Suprapubic skin (tissue), 4 donors: ENCODE measurements at regions not wholly inside any gene's neighbourhood (a gene's known extent, or its start where the extent isn't known, plus 50 kb on each side); places are given as distances from the start of the nearest gene placed in this dataset.

Source experiments
- DNase-seq, 2 donors: peaks; one replicate each; pipeline ENCODE4 v3.0.0-alpha.2; 2019; ENCODE audit warnings: low spot score in 2 of 2
- H3K27ac ChIP-seq: fragments of 200-600 bp; sonication (generic); one replicate; pipeline ENCODE4 v1.5.1; 2019
- H3K27me3 ChIP-seq: fragments of 200-600 bp; sonication (generic); one replicate; pipeline ENCODE4 v1.5.1; 2019
- H3K36me3 ChIP-seq: fragments of 200-600 bp; sonication (generic); one replicate; pipeline ENCODE4 v1.5.1; 2019
- H3K4me1 ChIP-seq: fragments of 200-600 bp; sonication (generic); one replicate; pipeline ENCODE4 v1.5.1; 2019
- H3K4me3 ChIP-seq: fragments of 200-600 bp; sonication (generic); one replicate; pipeline ENCODE4 v1.5.1; 2019; ENCODE audit warnings: mild to moderate bottlenecking
- H3K9me3 ChIP-seq: fragments of 200-600 bp; sonication (generic); one replicate; pipeline ENCODE4 v1.5.1; 2019
- CTCF ChIP-seq, 2 donors: fragments of 200-600 bp in 1 of 2; fragments of 450-650 bp in 1 of 2; sonication (generic) in 1 of 2; IDR thresholded peaks; one replicate each; pipeline ENCODE4 v1.5.1; 2016 to 2019; ENCODE audit warnings: antibody characterized with exemption in 2 of 2, mild to moderate bottlenecking in 1 of 2, moderate library complexity in 1 of 2
- EP300 ChIP-seq: sonication (generic); formaldehyde crosslinking; IDR thresholded peaks from one replicate; pipeline ENCODE4 v1.6.1; 2017; ENCODE audit warnings: antibody characterized with exemption
- POLR2A ChIP-seq, 2 donors: fragments of 450-650 bp; IDR thresholded peaks; one replicate each; pipeline ENCODE4 v1.6.1; 2017; ENCODE audit warnings: antibody characterized with exemption in 2 of 2, mild to moderate bottlenecking in 2 of 2, moderate library complexity in 2 of 2
- POLR2AphosphoS5 ChIP-seq, 3 donors: sonication (generic); formaldehyde crosslinking; IDR thresholded peaks; one replicate each; pipeline ENCODE4 v1.6.1; 2017; ENCODE audit warnings: antibody characterized with exemption in 3 of 3
- WGBS: methylation state at CpG from one replicate; pipeline ENCODE4 v1.1.5; 2018; 5-methylcytosine and 5-hydroxymethylcytosine counted together

DNA sequence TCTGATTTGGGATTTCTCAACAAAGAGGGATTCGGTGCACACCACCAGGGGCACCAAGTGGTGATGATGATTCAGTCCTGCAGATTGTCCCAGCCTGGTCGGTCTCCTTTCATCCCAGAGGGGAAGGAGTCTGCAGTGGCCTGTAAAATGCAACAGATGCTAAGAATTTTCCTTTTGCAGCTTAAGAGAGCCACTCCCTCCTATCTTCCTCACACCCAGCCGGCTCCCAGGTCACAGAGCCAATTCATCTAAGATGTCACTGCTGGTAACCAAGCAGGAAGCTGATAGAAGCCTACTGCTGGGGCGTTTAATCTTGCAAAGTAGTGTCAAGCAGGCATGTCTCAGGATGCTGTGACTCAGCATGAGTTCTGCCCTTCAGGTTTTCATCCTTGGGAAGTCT, 203.8 kb upstream of the LRFN2 start:
- no peaks in the 10 kb centered on the region for H3K36me3 ChIP-seq
- no peak overlapping the region for H3K27ac ChIP-seq
- H3K4me3 ChIP-seq, result no peak overlapping the region
- no peak for DNase-seq
- no peaks in the 10 kb centered on the region for H3K27me3 ChIP-seq
- H3K4me1 ChIP-seq, result no peaks in the 10 kb centered on the region
- TF ChIP-seq EP300 (no peak), POLR2AphosphoS5 (IDR thresholded peaks at IDR 0.05) (no peak), POLR2A (IDR thresholded peaks at IDR 0.05) (no peak), CTCF (IDR thresholded peaks at IDR 0.05) (no peak)
- no peaks in the 10 kb centered on the region for H3K9me3 ChIP-seq
- 51% methylated on average over 3 of the region's 4 CpGs for WGBS

DNA sequence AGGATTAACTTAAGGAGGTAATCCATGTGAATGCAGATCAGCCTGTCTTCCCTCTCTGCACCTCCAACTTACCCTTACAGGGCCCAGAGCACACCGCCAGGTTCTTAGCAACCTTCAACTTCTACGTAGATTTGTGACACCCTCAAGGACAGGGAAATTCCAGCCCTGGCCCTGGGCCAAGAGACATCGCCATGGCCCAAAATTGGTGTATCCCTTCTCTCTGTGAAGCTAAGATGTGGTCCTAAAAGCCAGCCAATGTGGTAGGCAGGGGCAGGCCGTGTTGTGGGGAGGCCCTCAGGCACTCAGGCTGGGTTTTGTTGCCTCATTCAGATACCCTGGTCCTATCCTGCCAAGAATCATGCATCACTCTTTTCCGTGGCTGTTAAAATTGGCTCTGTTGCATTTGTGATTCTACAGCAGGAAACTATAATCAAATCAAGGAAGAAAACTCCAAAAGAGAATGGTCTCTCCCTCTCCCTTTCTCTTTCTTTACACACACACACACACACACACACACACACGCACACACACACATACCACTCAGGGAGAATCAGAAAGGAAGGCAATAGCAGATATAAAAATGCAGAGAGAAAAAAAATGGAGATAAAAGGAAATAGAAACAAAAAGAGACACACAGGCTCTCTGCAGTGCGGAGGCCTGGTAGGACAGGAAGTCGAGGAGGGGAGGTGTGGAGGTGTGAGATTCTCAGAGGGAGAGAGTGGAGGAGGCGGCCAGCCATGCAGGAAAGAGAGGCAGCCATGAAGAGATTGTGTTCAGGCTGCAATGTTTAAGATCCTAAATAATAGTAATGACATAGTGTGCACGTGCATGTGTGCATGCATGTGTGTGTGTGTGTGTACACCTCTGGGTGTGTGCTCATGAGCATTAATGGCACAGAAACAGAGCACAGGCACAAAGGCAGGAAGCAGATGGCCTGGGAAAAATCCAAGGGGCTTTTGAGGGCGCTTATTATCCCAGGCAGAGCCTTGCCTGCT, 201.8 kb upstream of the LRFN2 start:
- H3K9me3 ChIP-seq, result no peaks in the 10 kb centered on the region
- no peaks in the 10 kb centered on the region for H3K36me3 ChIP-seq
- DNase-seq, result no peak
- no peak overlapping the region for H3K27ac ChIP-seq
- H3K4me3 ChIP-seq, result no peak overlapping the region
- WGBS, result 42% methylated on average over 11 of the region's 11 CpGs
- peaks cover 6% of the 10 kb centered on the region for H3K27me3 ChIP-seq
- TF ChIP-seq POLR2AphosphoS5 (IDR thresholded peaks at IDR 0.05) (no peak), CTCF (IDR thresholded peaks at IDR 0.05) (no peak), POLR2A (IDR thresholded peaks at IDR 0.05) (no peak), EP300 (no peak)
- H3K4me1 ChIP-seq, result no peaks in the 10 kb centered on the region

DNA sequence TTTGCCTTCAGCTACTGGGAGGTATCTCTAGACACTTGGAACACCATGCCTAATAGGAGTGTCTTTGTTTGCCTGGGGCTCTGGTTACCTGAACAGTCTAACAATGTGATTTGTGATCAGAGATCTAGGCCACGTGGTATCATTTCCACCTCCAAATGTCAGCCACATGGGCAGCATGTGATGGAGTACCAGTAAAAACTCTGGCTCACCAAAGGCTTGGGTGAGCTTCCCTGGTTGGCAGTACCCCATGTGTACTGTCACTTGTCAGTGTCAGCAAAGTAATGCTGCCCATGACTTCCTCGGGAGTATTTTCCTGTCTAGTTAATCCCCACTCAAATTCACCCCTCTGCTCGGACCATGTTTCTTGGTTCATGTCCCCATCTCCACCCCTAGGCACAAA, 195.2 kb upstream of the LRFN2 start:
- no peak for TF ChIP-seq POLR2AphosphoS5 (IDR thresholded peaks at IDR 0.05)
- TF ChIP-seq POLR2A (IDR thresholded peaks at IDR 0.05), result no peak
- no peak for TF ChIP-seq CTCF (IDR thresholded peaks at IDR 0.05)
- TF ChIP-seq EP300, result no peak
- no peak overlapping the region for H3K4me3 ChIP-seq
- no peaks in the 10 kb centered on the region for H3K9me3 ChIP-seq
- peaks cover 13% of the 10 kb centered on the region for H3K27me3 ChIP-seq
- WGBS, result 69% methylated on average over 3 of the region's 3 CpGs
- H3K27ac ChIP-seq, result no peak overlapping the region
- no peak for DNase-seq
- no peaks in the 10 kb centered on the region for H3K4me1 ChIP-seq
- no peaks in the 10 kb centered on the region for H3K36me3 ChIP-seq

DNA sequence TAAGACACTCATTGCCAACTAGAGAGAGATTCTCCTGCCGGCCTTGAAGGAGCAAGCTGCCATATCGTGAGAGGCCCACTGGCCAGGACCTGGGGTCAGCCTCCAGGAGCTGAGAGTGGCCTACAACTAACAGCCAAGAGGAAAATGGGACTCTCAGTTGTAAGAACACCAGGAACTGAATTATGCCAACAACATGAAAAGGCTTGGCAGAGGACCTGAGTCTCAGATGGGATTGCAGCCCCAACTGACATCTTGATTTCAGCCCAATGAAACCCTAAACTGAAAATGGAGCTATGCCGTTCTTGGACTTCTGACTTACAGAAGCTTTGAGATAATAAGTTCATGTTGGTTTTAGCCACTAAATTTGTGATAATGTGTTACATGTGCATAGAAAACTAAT, 193.5 kb upstream of the LRFN2 start:
- H3K36me3 ChIP-seq, result no peaks in the 10 kb centered on the region
- H3K27me3 ChIP-seq, result peaks cover 22% of the 10 kb centered on the region
- no peak overlapping the region for H3K27ac ChIP-seq
- WGBS, result 85% methylated on average over 3 of the region's 3 CpGs
- H3K4me1 ChIP-seq, result no peaks in the 10 kb centered on the region
- no peak for DNase-seq
- no peaks in the 10 kb centered on the region for H3K9me3 ChIP-seq
- H3K4me3 ChIP-seq, result no peak overlapping the region
- TF ChIP-seq CTCF (IDR thresholded peaks at IDR 0.05) (no peak), POLR2A (IDR thresholded peaks at IDR 0.05) (no peak), POLR2AphosphoS5 (IDR thresholded peaks at IDR 0.05) (no peak), EP300 (no peak)

DNA sequence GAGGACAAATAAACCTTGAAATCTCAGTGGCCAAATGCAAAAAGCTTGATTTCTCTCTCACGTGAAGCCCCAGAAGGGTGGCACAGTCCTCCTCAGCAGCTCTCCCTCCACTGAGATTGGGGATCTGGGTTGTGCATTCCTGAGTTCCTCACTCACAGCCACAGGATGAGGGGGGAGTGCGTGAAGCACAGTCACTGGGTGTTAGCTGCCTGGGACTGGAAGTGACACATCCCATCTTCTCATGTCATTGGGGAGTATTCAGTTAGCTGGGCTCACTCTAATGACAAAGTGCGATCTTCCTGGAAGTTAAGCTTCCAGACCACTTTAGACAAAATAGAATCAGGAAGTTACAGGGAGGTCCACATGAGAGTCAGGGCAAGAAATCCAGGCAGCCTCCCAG, 192.2 kb upstream of the LRFN2 start:
- no peak for DNase-seq
- no peaks in the 10 kb centered on the region for H3K9me3 ChIP-seq
- TF ChIP-seq POLR2AphosphoS5 (IDR thresholded peaks at IDR 0.05), result no peak
- TF ChIP-seq EP300, result no peak
- no peak for TF ChIP-seq POLR2A (IDR thresholded peaks at IDR 0.05)
- TF ChIP-seq CTCF (IDR thresholded peaks at IDR 0.05), result no peak
- no peaks in the 10 kb centered on the region for H3K36me3 ChIP-seq
- no peak overlapping the region for H3K27ac ChIP-seq
- H3K27me3 ChIP-seq, result peaks cover 26% of the 10 kb centered on the region
- 56% methylated on average over 3 of the region's 3 CpGs for WGBS
- no peak overlapping the region for H3K4me3 ChIP-seq
- no peaks in the 10 kb centered on the region for H3K4me1 ChIP-seq
